H9 (cell line): ENCODE measurements at regions not wholly inside any gene's neighbourhood (a gene's known extent, or its start where the extent isn't known, plus 50 kb on each side); places are given as distances from the start of the nearest gene placed in this dataset.
"Not testable (repeated sequence)": the region's sequence is repeated elsewhere in the genome, so short reads cannot be mapped to it uniquely, and the experiment has no call there.

Experiments
- DNase-seq: peaks from one replicate; pipeline ENCODE4 v3.0.0-alpha.2; 2017
- H2AFZ ChIP-seq: one replicate; pipeline ENCODE4 v1.6.1; 2013; ENCODE audit warnings: mild to moderate bottlenecking, low read length, control low read depth, moderate library complexity
- H2AK5ac ChIP-seq: 2 replicates; pipeline ENCODE4 v1.6.1; 2013; ENCODE audit warnings: low read length, control low read depth, mixed read lengths; ENCODE audit not compliant: insufficient read length
- H2BK120ac ChIP-seq: one replicate; pipeline ENCODE4 v1.6.1; 2013; ENCODE audit warnings: low read depth, mild to moderate bottlenecking, low read length, control low read depth, inconsistent platforms; ENCODE audit not compliant: poor library complexity, severe bottlenecking
- H2BK12ac ChIP-seq: 2 replicates; pipeline ENCODE4 v1.6.1; 2013; ENCODE audit warnings: low read length, control low read depth, mixed read lengths, low read depth; ENCODE audit not compliant: insufficient read length
- H2BK15ac ChIP-seq: 2 replicates; pipeline ENCODE4 v1.6.1; 2013; ENCODE audit warnings: low read depth, low read length, control low read depth
- H2BK20ac ChIP-seq: one replicate; pipeline ENCODE4 v1.6.1; 2013; ENCODE audit warnings: low read depth, mild to moderate bottlenecking, low read length, control low read depth, inconsistent platforms; ENCODE audit not compliant: poor library complexity, severe bottlenecking
- H2BK5ac ChIP-seq: 2 replicates; pipeline ENCODE4 v1.6.1; 2013; ENCODE audit warnings: low read length, control low read depth, mixed read lengths; ENCODE audit not compliant: insufficient read length
- H3K14ac ChIP-seq: 2 replicates; pipeline ENCODE4 v1.6.1; 2013; ENCODE audit warnings: low read length, control low read depth; ENCODE audit not compliant: insufficient read depth
- H3K18ac ChIP-seq: 2 replicates; pipeline ENCODE4 v1.6.1; 2013; ENCODE audit warnings: low read depth, mild to moderate bottlenecking, mixed read lengths, low read length, control low read depth; ENCODE audit not compliant: insufficient read length
- H3K23ac ChIP-seq: 2 replicates; pipeline ENCODE4 v1.6.1; 2013; ENCODE audit warnings: low read length, control low read depth, mixed read lengths, low read depth; ENCODE audit not compliant: insufficient read length
- H3K23me2 ChIP-seq: 2 replicates; pipeline ENCODE4 v1.6.1; 2013; ENCODE audit warnings: low read depth, mild to moderate bottlenecking, mixed read lengths, low read length, control low read depth; ENCODE audit not compliant: insufficient read length, poor library complexity, severe bottlenecking
- H3K27ac ChIP-seq: 2 replicates; pipeline ENCODE4 v1.5.1; 2013; ENCODE audit warnings: low read length, control low read depth, mixed read lengths, low read depth; ENCODE audit not compliant: insufficient read length
- H3K27me3 ChIP-seq: 2 replicates; pipeline ENCODE4 v1.6.1; 2013; ENCODE audit warnings: low read length, control low read depth, inconsistent platforms; ENCODE audit not compliant: insufficient read depth
- H3K4ac ChIP-seq: 2 replicates; pipeline ENCODE4 v1.6.1; 2013; ENCODE audit warnings: low read depth, mild to moderate bottlenecking, control low read depth, inconsistent platforms, low read length, moderate library complexity
- H3K4me1 ChIP-seq: 2 replicates; pipeline ENCODE4 v1.6.1; 2013; ENCODE audit warnings: low read length, control low read depth, inconsistent platforms; ENCODE audit not compliant: insufficient read depth
- H3K4me2 ChIP-seq: 2 replicates; pipeline ENCODE4 v1.6.1; 2013; ENCODE audit warnings: low read length, control low read depth, mixed read lengths; ENCODE audit not compliant: insufficient read length, insufficient read depth
- H3K56ac ChIP-seq: 2 replicates; pipeline ENCODE4 v1.6.1; 2013; ENCODE audit warnings: low read depth, mild to moderate bottlenecking, mixed read lengths, low read length, control low read depth; ENCODE audit not compliant: insufficient read length
- H3K79me1 ChIP-seq: 2 replicates; pipeline ENCODE4 v1.6.1; 2013; ENCODE audit warnings: low read depth, mild to moderate bottlenecking, moderate library complexity, low read length, control low read depth, inconsistent platforms; ENCODE audit not compliant: insufficient read depth, poor library complexity, severe bottlenecking
- H3K79me2 ChIP-seq: 2 replicates; pipeline ENCODE4 v1.6.1; 2013; ENCODE audit warnings: low read length, control low read depth, inconsistent platforms; ENCODE audit not compliant: insufficient read depth
- H3K9ac ChIP-seq: 2 replicates; pipeline ENCODE4 v1.6.1; 2013; ENCODE audit warnings: low read length, control low read depth, mixed read lengths; ENCODE audit not compliant: insufficient read length; ENCODE audit errors: extremely low read depth
- H3K9me3 ChIP-seq: one replicate; pipeline ENCODE4 v1.6.1; 2013; ENCODE audit warnings: low read depth, low read length, inconsistent platforms; ENCODE audit not compliant: control insufficient read depth
- H3T11ph ChIP-seq: one replicate; pipeline ENCODE4 v1.6.1; 2013; ENCODE audit warnings: mild to moderate bottlenecking, low read length, control low read depth, inconsistent platforms
- H4K20me1 ChIP-seq: one replicate; pipeline ENCODE4 v1.6.1; 2013; ENCODE audit not compliant: control insufficient read depth, insufficient read length, insufficient read depth
- H4K5ac ChIP-seq: 2 replicates; pipeline ENCODE4 v1.6.1; 2013; ENCODE audit warnings: low read depth, mild to moderate bottlenecking, mixed read lengths, low read length, control low read depth; ENCODE audit not compliant: insufficient read length
- H4K8ac ChIP-seq: replicated peaks from 2 replicates; pipeline ENCODE4 v1.6.1; 2013; ENCODE audit warnings: low read length, control low read depth, mixed read lengths, low read depth; ENCODE audit not compliant: insufficient read length
- H4K91ac ChIP-seq: 2 replicates; pipeline ENCODE4 v1.6.1; 2013; ENCODE audit warnings: low read depth, mild to moderate bottlenecking, moderate library complexity, mixed read lengths, low read length, control low read depth; ENCODE audit not compliant: insufficient read length
- H3K27ac Mint-ChIP-seq, 3 experiments: 2 replicates in 2 of 3; 3 replicates in 1 of 3; pipeline ENCODE4 v1.8.0; 2020 to 2021; ENCODE audit warnings: mixed read lengths in 3 of 3, mild to moderate bottlenecking in 1 of 3, moderate library complexity in 1 of 3
- H3K27me3 Mint-ChIP-seq: 2 replicates; pipeline ENCODE4 v1.8.0; 2021; ENCODE audit warnings: low read depth, mild to moderate bottlenecking, moderate library complexity, mixed read lengths
- H3K36me3 Mint-ChIP-seq, 3 experiments: 2 replicates in 2 of 3; 3 replicates in 1 of 3; pipeline ENCODE4 v1.8.0; 2020 to 2021; ENCODE audit warnings: low read depth in 3 of 3, mixed read lengths in 3 of 3; ENCODE audit not compliant: insufficient read depth in 1 of 3
- H3K4me1 Mint-ChIP-seq, 2 experiments: 2 replicates each; pipeline ENCODE4 v1.8.0; 2020; ENCODE audit warnings: mixed read lengths in 2 of 2
- H3K4me3 Mint-ChIP-seq, 2 experiments: 2 replicates in 1 of 2; 3 replicates in 1 of 2; pipeline ENCODE4 v1.8.0; 2020 to 2021; ENCODE audit warnings: mild to moderate bottlenecking in 2 of 2, mixed read lengths in 2 of 2, moderate library complexity in 1 of 2
- H3K9me3 Mint-ChIP-seq, 2 experiments: 2 replicates in 1 of 2; 3 replicates in 1 of 2; pipeline ENCODE4 v1.8.0; 2020; ENCODE audit warnings: mild to moderate bottlenecking in 2 of 2, mixed read lengths in 2 of 2, moderate library complexity in 1 of 2
- CTCF ChIP-seq: fragments of 200-600 bp; sonication (generic); conservative IDR thresholded peaks from 3 replicates; pipeline ENCODE4 v1.8.0; 2021; ENCODE audit warnings: antibody characterized with exemption, mild to moderate bottlenecking
- WGBS: extraction: QIAGEN DNeasy Blood & Tissue Kit; methylation state at CpG from one replicate; pipeline ENCODE4 v1.1.7; 2013; ENCODE audit warnings: missing lambda C conversion rate, low lambda C conversion rate, mixed read lengths; ENCODE audit not compliant: insufficient read length; ENCODE audit errors: extremely low coverage; 5-methylcytosine and 5-hydroxymethylcytosine counted together

GRCh38 chr16:77502448-77502847 is 67.6 kb upstream of the ADAMTS18 start:
- Histone ChIP-seq H3K4ac (no peak overlapping the region), H3K27me3 (no peaks in the 10 kb centered on the region), H4K8ac (no peak overlapping the region), H2AK5ac (no peak overlapping the region), H3K27ac (no peak overlapping the region), H2BK120ac (no peak overlapping the region), H2BK15ac (no peak overlapping the region), H2AFZ (no peak overlapping the region), H3K18ac (no peak overlapping the region), H3K79me2 (no peaks in the 10 kb centered on the region), H3K56ac (no peak overlapping the region), H3K4me1 (peaks cover 8% of the 10 kb centered on the region; the same call in 1 of the 2 replicates), H3K14ac (no peak overlapping the region), H4K20me1 (no peaks in the 10 kb centered on the region), H4K5ac (no peak overlapping the region), H4K91ac (no peak overlapping the region), H2BK20ac (no peak overlapping the region), H2BK12ac (no peak overlapping the region), H3K4me2 (no peak overlapping the region), H3K9ac (no peak overlapping the region), H2BK5ac (no peak overlapping the region), H3K23me2 (no peaks in the 10 kb centered on the region), H3K9me3 (no peaks in the 10 kb centered on the region), H3K79me1 (no peaks in the 10 kb centered on the region), H3T11ph (no peak overlapping the region), H3K23ac (no peak overlapping the region)
- no peak for DNase-seq
- Mint-ChIP-seq H3K27me3 (no peaks in the 10 kb centered on the region; the same call in none of the 2 replicates), H3K4me3 (no peak overlapping the region), H3K9me3 (no peaks in the 10 kb centered on the region), H3K36me3 (no peaks in the 10 kb centered on the region), H3K4me1 (peaks cover 38% of the 10 kb centered on the region in 2 experiments), H3K27ac (no peak overlapping the region)
- TF ChIP-seq CTCF = no peak
- no CpG with 5 or more reads among the region's 6 CpGs for WGBS

GRCh38 chr16:77506492-77506891 is 71.7 kb upstream of the ADAMTS18 start:
- not testable (repeated sequence) for H3T11ph ChIP-seq, H3K27me3 Mint-ChIP-seq, H3K4ac ChIP-seq, H3K23me2 ChIP-seq, H4K20me1 ChIP-seq, H2AK5ac ChIP-seq, H3K79me2 ChIP-seq, H2BK15ac ChIP-seq, H2AFZ ChIP-seq, H3K27ac Mint-ChIP-seq, DNase-seq, H2BK20ac ChIP-seq, H4K5ac ChIP-seq, H3K23ac ChIP-seq, H3K9me3 ChIP-seq, H3K14ac ChIP-seq, H3K9ac ChIP-seq, H3K9me3 Mint-ChIP-seq, H2BK120ac ChIP-seq, H3K18ac ChIP-seq, H3K27me3 ChIP-seq, H3K4me3 Mint-ChIP-seq, H4K91ac ChIP-seq, H3K56ac ChIP-seq, H4K8ac ChIP-seq, H3K79me1 ChIP-seq, H3K36me3 Mint-ChIP-seq, H2BK5ac ChIP-seq, H3K4me1 ChIP-seq, H3K27ac ChIP-seq, H3K4me2 ChIP-seq, H2BK12ac ChIP-seq
- no CpG with 5 or more reads among the region's 2 CpGs for WGBS
- H3K4me1 Mint-ChIP-seq = peaks cover 17 to 22% of the 10 kb centered on the region in 2 experiments
